ENCODE measurements at regions not wholly inside any gene's neighbourhood (a gene's known extent, or its start where the extent isn't known, plus 50 kb on each side); places are given as distances from the start of the nearest gene placed in this dataset.

DNA sequence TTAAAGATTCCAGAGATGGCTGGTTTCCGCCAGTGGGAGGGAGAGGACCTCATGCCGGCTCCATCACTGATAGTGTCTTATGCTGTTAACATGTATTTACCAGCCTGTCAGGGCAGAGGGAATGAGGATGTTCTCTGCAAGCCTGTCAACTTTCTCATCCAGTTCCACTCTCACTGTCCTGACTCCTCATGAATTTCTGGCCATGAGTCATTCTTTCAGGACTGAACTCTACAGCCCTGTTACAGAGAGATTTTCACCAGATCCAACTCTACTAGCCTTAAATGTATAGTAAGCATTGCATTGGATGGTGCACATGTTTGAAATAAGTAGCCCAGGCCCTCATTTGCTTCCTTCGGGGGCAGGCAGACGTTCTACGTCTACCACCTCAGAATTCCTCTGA lies 387.7 kb downstream of the TMEM135 start:
- peak; percentile 44 for DNase-seq (ENCODE audit: low spot score)

DNA sequence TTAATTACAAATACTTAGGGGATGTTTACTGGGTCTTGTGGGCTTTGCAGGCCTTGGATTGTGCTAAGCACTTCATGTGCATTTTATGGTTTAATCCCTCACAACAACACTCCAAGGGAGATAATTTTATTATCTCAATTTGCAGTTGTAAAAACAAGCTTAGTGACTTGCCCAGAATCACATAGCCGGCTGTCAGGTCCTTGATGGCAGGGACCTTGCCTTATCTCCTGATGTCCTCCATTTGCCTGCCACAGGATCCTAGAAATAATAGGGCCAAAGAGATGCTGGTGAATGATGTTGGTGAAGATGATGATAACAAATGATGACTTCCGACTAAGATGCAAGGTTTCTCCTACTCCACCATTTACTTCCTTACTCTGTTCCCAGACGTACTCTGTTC lies 385.4 kb downstream of the TMEM135 start:
- no peak for DNase-seq (ENCODE audit: low spot score)

DNA sequence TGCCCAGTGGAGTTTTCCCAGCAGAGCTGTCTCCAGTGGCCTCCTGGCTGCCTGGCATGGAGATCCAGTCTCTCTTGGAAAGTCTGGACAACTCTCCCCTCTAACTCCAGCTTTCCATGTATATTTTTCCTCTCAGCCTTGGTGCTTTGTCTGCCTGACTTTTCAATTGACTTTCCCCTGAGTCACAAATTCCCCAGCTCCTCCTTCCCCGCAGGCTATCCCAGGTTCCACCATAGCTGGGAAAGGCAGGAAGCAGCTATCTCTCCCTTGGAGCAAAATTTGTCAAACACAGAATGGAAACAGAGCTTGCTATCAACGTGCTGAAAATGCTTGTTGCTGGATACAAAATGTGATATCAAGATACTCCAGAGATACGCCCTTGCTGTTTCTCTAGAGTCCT lies 384.8 kb downstream of the TMEM135 start:
- DNase-seq (ENCODE audit: low spot score): no peak

DNA sequence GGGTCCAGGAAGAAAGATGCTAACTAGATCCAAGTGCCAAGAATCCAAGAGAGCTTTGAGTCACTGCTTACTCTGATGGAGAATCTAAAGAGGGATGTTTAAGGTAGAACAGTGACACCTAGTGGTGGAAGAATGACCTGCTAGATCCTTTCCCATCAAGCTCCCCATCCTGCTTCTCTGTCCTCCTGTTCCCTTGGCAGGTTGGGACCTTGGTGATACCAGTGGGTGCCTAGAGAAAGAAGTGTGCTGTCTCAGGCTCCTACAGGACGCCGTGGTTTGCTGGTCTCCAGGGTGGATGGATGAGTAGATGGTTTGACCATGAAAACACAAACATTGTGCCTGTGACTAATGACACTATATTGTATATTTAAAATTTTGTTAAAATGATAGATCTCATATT lies 383.7 kb downstream of the TMEM135 start:
- peak; percentile 80 for DNase-seq (ENCODE audit: low spot score)

DNA sequence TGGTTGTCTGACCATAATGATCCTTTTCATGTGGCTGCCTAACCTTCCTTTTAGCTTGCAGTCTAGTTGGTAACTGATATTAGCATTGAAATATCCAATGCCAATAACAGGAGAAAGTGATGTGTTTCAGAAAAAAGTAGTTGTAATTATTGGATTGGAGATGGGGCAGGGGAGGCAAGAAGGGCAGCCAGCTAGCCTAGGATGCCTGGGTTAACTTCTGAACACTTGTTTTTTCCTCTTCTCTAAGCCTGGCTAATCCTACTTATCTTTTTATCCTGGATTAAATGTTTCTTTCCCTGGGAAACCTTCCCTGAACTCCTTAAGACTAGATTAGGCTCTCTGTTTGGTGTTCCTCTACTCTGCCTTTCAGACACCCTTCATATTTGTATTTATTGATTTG lies 380.2 kb downstream of the TMEM135 start:
- no peak for DNase-seq (ENCODE audit: low spot score)

DNA sequence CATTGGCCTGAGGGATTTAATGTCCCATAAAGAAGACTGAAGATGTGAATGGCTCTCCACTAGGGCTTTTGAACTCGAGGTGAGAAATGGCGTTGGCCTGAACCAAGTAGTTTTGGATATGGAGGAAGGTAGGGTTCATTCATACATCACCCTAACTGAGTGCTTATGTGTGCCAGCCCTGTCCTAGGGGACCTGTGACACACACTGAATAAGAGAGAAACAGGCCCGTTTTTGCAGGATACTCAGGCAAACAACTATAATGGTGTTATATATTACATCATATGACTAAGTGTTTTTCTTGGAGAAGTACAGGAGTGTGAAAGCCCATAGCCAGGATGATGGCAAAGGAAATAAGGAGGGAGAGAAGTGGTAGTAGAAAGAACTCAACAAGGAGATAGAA lies 368.1 kb downstream of the TMEM135 start:
- DNase-seq (ENCODE audit: low spot score): no peak

DNA sequence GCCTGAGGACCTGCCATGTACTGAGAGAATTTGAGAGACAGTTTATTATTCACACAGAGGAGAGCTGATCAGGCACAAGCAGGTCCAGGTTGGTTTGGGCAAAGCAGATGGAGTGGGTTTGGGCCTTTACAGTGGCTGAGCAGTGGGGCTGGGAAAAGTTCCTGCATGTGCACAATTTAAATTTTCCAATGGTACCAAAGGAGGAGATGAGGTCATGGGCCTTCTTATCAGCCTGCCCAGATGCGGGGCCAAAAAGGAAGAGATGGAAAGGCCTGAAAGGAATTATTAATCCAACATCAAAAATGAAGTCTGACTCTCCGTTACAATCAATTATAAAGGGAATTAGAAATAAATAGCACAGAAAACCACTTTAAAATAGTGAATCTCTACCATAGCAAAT lies 367.6 kb downstream of the TMEM135 start:
- DNase-seq (ENCODE audit: low spot score): no peak

DNA sequence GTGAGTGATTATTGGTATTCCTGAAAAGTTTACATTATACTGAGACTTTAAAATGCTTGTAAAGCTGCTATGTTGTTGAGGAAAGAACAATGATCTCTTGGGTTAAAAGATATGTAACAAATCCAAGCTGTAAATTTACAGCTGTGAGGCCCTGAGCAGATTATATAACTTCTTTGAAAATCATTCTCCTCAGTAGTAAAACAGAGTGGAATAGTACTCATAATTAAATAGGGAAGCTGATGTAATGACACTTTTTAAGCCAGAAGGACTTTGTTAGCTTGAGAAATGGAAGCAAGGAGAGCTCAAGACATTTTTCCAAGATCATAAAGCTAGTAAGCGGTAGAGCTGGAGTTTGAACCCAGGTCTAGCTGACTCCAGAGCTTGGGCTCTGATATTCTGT lies 363.9 kb downstream of the TMEM135 start:
- DNase-seq (ENCODE audit: low spot score): no peak

DNA sequence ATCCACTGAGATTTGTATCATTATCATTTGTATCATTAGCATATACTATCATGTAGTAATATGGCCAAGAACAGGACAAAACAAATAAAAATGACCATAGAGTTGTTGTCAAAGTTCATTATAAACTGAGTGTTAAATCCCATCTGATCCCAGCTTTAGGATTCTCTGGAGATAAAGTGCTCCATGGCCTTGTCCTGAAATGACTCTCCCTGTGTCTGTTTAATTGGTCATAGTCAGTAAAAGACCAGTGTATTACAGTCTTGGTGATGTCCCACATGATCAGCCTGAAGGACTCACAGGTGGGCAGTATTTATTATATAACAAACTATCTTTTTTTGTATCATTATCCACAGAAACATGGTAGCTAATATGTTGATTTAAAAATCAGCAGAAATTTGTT lies 361.6 kb downstream of the TMEM135 start:
- no peak for DNase-seq (ENCODE audit: low spot score)

DNA sequence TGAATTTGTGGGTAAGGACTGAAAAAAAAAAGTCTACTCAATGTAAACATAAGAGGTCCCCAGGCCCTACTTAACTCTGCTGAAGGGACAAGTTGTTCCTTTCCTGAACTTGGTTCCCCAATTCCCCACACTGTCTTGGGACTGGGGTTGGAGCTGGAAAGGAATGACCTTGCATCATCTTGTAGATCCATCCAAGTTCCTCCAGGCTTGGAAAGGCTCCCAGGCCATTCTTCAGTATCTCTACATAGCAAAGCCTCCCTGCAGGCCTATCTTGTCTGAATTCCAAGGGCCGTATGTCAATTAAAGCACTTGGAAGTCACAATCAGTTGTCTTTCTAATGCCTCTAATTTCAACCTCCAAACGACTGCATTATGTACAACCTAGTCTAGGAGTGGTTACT lies 361.2 kb downstream of the TMEM135 start:
- peak; percentile 37 for DNase-seq (ENCODE audit: low spot score)

DNA sequence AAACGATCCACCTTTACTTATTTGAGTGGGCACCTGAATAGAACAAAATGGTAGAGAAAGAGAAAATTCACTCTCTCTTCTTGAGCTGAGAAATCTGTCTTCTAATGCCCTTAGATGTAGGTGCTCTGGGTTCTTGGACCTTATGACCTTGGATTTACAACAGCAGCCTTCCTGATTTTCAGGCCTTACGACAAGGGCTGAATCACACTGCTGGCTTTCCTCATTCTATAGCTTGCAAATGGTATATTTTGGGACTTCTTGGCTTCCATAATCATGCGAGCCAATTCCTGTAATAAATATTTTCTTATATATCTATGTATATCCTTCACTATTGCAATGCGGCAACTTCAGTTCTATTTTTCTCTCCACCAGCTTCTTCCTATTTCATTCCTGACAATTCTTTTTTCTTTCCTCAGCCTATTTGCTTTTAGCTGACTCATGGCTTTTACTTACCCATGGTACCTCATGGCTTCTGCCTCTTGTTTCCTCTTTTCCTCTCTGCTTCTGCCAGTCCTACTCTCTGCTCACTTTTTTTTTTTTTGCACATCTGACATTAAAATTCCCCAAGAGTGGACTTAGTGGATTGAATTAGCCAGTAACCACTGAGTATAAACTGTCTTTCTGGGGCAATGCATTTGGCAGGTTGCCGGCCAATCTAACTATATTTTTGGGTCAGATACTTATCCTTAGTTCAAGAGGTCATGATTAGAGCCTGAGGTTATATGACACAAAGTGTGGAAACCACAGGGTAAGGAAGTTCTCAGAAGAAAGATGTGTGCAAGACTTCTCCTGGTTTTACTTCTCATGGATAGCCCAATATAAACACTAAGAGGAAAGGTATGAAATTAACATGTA lies 359.5 kb downstream of the TMEM135 start:
- DNase-seq (ENCODE audit: low spot score): no peak

DNA sequence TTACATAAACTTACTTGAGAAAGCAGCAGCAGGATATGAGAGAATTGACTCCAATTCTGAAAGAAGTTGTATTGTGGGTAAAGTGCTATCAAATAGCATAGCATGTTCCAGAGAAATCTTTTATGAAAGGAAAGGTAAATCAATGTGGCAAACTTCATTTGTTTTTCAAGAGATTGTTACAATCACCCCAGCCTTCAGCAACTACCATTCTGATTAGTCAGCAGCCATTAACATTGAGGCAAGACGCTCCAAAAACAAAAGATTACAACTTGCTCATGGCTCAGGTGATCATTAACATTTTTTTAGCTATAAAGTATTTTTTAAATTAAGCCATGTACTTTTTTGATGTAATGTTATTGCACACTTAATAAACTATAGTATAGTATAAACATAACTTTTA lies 357.2 kb downstream of the TMEM135 start:
- no peak for DNase-seq (ENCODE audit: low spot score)

DNA sequence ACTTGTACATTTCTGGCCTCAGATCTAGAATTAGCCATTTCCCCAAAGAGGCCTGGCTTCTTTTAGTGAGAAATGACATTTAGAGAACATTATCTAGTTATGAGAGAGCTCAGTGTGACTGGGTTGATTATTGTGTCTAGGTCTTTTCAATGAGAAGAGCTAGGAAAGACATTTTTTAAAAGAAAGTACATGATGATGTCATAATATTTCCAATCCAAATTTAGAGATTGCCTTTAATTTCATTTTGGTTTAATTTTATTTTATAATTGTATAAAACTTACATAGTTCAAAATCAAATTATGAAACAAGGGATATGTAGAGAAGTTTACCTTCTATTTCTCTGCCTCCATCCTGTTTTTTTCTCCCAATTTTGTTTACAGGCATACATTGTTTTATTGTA lies 354.9 kb downstream of the TMEM135 start:
- DNase-seq (ENCODE audit: low spot score): no peak

DNA sequence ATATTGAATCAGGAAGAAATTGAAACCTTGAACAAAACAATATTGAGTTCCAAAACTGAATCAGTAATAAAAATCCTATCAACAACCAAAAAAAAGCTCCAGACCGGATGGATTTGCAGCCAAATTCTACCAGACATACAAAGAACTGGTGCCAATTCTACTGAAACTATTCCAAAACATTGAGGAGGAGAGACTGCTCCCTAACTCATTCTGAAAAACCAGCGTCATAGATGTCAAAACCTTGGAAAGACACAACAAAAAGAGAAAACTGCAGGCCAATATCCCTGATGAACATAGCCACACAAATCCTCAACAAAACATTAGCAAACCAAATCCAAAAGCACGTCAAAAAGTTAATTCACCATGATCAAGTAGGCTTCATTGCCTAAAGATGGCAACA lies 353.8 kb downstream of the TMEM135 start:
- no peak for DNase-seq (ENCODE audit: low spot score)

DNA sequence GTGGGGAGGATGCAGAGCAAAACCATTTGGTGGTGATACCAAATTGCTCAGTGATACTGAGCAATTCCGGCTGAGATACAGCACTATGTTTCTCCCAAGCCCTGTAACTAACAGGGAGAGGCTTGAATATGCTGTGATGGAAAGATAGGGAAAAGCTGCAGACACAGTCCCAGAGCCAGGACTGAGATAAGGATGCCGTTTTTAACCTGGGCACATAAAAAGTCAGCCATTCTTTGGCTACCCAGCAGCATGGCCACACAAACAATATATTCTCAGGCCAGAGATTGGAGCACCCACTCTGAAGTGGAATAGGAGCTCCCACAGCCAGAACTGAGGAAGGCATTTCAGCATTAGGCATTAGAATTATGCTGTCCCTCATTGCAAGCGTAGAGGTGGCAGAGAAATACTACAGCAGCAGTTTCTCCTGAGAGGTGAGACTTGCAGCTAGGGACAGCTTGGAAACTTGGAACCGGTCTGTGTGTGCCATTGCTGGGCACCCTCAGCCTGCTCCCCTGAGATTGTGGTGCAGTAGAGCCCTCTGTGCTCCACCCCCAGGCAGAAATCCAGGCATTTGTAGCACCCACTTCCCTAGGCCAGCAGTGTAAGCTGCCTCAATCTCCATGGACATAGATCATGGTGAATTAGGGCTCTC lies 346.5 kb downstream of the TMEM135 start:
- no peak for DNase-seq (ENCODE audit: low spot score)

DNA sequence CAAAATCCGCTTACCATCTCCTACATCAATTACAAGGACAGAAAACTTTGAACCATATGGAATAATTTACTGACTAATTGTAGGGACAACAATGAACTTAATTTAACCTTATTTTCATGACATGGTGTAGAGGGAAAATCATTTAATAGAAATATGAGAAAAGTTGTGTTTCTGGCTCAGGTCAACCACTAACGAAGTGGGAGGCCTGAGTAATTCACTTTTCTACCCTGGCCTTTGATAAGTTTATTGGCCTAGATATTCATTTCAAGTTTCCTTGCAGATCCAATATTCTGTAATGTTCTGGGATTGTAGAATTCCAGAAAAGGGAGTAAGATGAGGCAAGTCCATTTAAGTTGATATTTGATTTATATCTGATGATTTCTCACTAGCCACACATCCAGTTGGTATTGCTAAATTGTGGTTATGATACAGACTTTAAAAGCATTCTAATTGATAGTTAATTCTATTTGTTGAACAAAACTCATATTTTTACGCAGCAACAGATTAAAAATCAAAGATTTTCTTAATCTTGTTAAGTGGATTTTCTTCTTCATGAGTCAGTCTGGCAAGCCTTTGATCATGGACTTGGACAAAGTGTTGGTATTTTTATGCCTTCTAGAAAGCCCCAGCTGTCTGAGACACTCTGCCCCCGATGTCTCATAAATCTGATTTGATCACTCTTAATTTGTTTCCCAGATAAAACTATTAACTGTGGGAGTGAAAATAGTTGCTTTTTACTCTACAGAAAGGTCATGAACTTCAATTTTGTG lies 336.5 kb downstream of the TMEM135 start:
- no peak for DNase-seq (ENCODE audit: low spot score)

All from AG08395 (cell line).